ENCODE measurements at regions not wholly inside any gene's neighbourhood (a gene's known extent, or its start where the extent isn't known, plus 50 kb on each side); places are given as distances from the start of the nearest gene placed in this dataset.

- no peak for TF ChIP-seq CTCF (IDR thresholded peaks at IDR 0.05)
- Histone ChIP-seq H3K36me3 (no peaks in the 10 kb centered on the region), H3K27ac (no peak overlapping the region), H3K4me3 (no peak overlapping the region), H3K27me3 (no peaks in the 10 kb centered on the region), H3K9me3 (no peaks in the 10 kb centered on the region), H3K4me1 (no peaks in the 10 kb centered on the region)
- no peak for DNase-seq (ENCODE audit: low spot score)
Measured at GRCh38 chr3:22490747-22491146, 712.4 kb upstream of the UBE2E2 start.

- Histone ChIP-seq H3K27ac (no peak overlapping the region), H3K4me1 (no peaks in the 10 kb centered on the region), H3K27me3 (no peaks in the 10 kb centered on the region), H3K9me3 (no peaks in the 10 kb centered on the region), H3K36me3 (no peaks in the 10 kb centered on the region), H3K4me3 (no peak overlapping the region)
- no peak for DNase-seq (ENCODE audit: low spot score)
- no peak for TF ChIP-seq CTCF (IDR thresholded peaks at IDR 0.05)
Measured at GRCh38 chr3:22491344-22491743, 711.8 kb upstream of the UBE2E2 start.

- DNase-seq (ENCODE audit: low spot score): no peak
- Histone ChIP-seq H3K4me1 (no peaks in the 10 kb centered on the region), H3K27me3 (no peaks in the 10 kb centered on the region), H3K9me3 (no peaks in the 10 kb centered on the region), H3K27ac (no peak overlapping the region), H3K36me3 (no peaks in the 10 kb centered on the region), H3K4me3 (no peak overlapping the region)
- TF ChIP-seq CTCF (IDR thresholded peaks at IDR 0.05): no peak
Measured at GRCh38 chr3:22492342-22492741, 710.8 kb upstream of the UBE2E2 start.

- no peaks in the 10 kb centered on the region for H3K27me3 ChIP-seq
- no peak overlapping the region for H3K27ac ChIP-seq
- no peak overlapping the region for H3K4me3 ChIP-seq
- H3K36me3 ChIP-seq: no peaks in the 10 kb centered on the region
- no peak for TF ChIP-seq CTCF (IDR thresholded peaks at IDR 0.05)
- no peak for DNase-seq (ENCODE audit: low spot score)
- H3K9me3 ChIP-seq: no peaks in the 10 kb centered on the region
- no peaks in the 10 kb centered on the region for H3K4me1 ChIP-seq
Measured at GRCh38 chr3:22495241-22495640, 707.9 kb upstream of the UBE2E2 start.

- H3K4me3 ChIP-seq: no peak overlapping the region
- H3K9me3 ChIP-seq: no peaks in the 10 kb centered on the region
- no peaks in the 10 kb centered on the region for H3K4me1 ChIP-seq
- H3K27ac ChIP-seq: no peak overlapping the region
- no peaks in the 10 kb centered on the region for H3K36me3 ChIP-seq
- DNase-seq (ENCODE audit: low spot score): no peak
- H3K27me3 ChIP-seq: no peaks in the 10 kb centered on the region
- TF ChIP-seq CTCF (IDR thresholded peaks at IDR 0.05): no peak
Measured at GRCh38 chr3:22495791-22496190, 707.3 kb upstream of the UBE2E2 start.

- no peak for DNase-seq (ENCODE audit: low spot score)
- H3K27ac ChIP-seq: no peak overlapping the region
- no peak for TF ChIP-seq CTCF (IDR thresholded peaks at IDR 0.05)
- no peaks in the 10 kb centered on the region for H3K27me3 ChIP-seq
- no peaks in the 10 kb centered on the region for H3K4me1 ChIP-seq
- no peaks in the 10 kb centered on the region for H3K36me3 ChIP-seq
- no peaks in the 10 kb centered on the region for H3K9me3 ChIP-seq
- H3K4me3 ChIP-seq: no peak overlapping the region
Measured at GRCh38 chr3:22496641-22497040, 706.5 kb upstream of the UBE2E2 start.
